ENCODE measurements at regions not wholly inside any gene's neighbourhood (a gene's known extent, or its start where the extent isn't known, plus 50 kb on each side); places are given as distances from the start of the nearest gene placed in this dataset.
A peak's percentile ranks its signal among the peaks of the same experiment; 100 is the strongest.

GRCh38 chr20:50374541-50375078, 135.6 kb upstream of the PTPN1 start:
- no peak for DNase-seq
- no peaks in the 10 kb centered on the region for H3K9me3 ChIP-seq
- no peak overlapping the region for H3K4me3 ChIP-seq
- no peaks in the 10 kb centered on the region for H3K36me3 ChIP-seq
- no peaks in the 10 kb centered on the region for H3K27me3 ChIP-seq

- Histone ChIP-seq H3K36me3 (no peaks in the 10 kb centered on the region), H3K9me3 (no peaks in the 10 kb centered on the region), H3K4me3 (no peak overlapping the region), H3K27me3 (no peaks in the 10 kb centered on the region)
- DNase-seq = no peak
Measured at GRCh38 chr20:50376179-50376887, 133.8 kb upstream of the PTPN1 start.

GRCh38 chr20:50376888-50377459, 133.2 kb upstream of the PTPN1 start:
- H3K4me3 ChIP-seq = no peak overlapping the region
- H3K27me3 ChIP-seq = no peaks in the 10 kb centered on the region
- no peaks in the 10 kb centered on the region for H3K9me3 ChIP-seq
- no peaks in the 10 kb centered on the region for H3K36me3 ChIP-seq
- no peak for DNase-seq

- Histone ChIP-seq H3K27me3 (no peaks in the 10 kb centered on the region), H3K36me3 (no peaks in the 10 kb centered on the region), H3K9me3 (no peaks in the 10 kb centered on the region), H3K4me3 (no peak overlapping the region)
- DNase-seq = no peak
Measured at GRCh38 chr20:50378170-50379000, 131.8 kb upstream of the PTPN1 start.

GRCh38 chr20:50379049-50379990, 130.9 kb upstream of the PTPN1 start:
- Histone ChIP-seq H3K4me3 (no peak overlapping the region), H3K36me3 (no peaks in the 10 kb centered on the region), H3K9me3 (no peaks in the 10 kb centered on the region), H3K27me3 (no peaks in the 10 kb centered on the region)
- DNase-seq = no peak

GRCh38 chr20:50379991-50380696, 130.0 kb upstream of the PTPN1 start:
- H3K27me3 ChIP-seq = no peaks in the 10 kb centered on the region
- DNase-seq = no peak
- H3K4me3 ChIP-seq = no peak overlapping the region
- no peaks in the 10 kb centered on the region for H3K9me3 ChIP-seq
- no peaks in the 10 kb centered on the region for H3K36me3 ChIP-seq

GRCh38 chr20:50380697-50381040, 129.5 kb upstream of the PTPN1 start:
- no peaks in the 10 kb centered on the region for H3K27me3 ChIP-seq
- H3K36me3 ChIP-seq = no peaks in the 10 kb centered on the region
- DNase-seq = peak; percentile 57
- H3K4me3 ChIP-seq = no peak overlapping the region
- no peaks in the 10 kb centered on the region for H3K9me3 ChIP-seq

- Histone ChIP-seq H3K36me3 (no peaks in the 10 kb centered on the region), H3K9me3 (no peaks in the 10 kb centered on the region), H3K4me3 (no peak overlapping the region), H3K27me3 (no peaks in the 10 kb centered on the region)
- DNase-seq = no peak
Measured at GRCh38 chr20:50381075-50381732, 129.0 kb upstream of the PTPN1 start.

GRCh38 chr20:50381771-50382593, 128.2 kb upstream of the PTPN1 start:
- Histone ChIP-seq H3K36me3 (no peaks in the 10 kb centered on the region), H3K27me3 (no peaks in the 10 kb centered on the region), H3K4me3 (no peak overlapping the region), H3K9me3 (no peaks in the 10 kb centered on the region)
- no peak for DNase-seq

GRCh38 chr20:50385733-50386640, 124.2 kb upstream of the PTPN1 start:
- Histone ChIP-seq H3K9me3 (no peaks in the 10 kb centered on the region), H3K36me3 (no peaks in the 10 kb centered on the region), H3K4me3 (no peak overlapping the region), H3K27me3 (no peaks in the 10 kb centered on the region)
- DNase-seq = no peak

- Histone ChIP-seq H3K27me3 (no peaks in the 10 kb centered on the region), H3K36me3 (no peaks in the 10 kb centered on the region), H3K4me3 (no peak overlapping the region), H3K9me3 (no peaks in the 10 kb centered on the region)
- DNase-seq = no peak
Measured at GRCh38 chr20:50386641-50386960, 123.6 kb upstream of the PTPN1 start.

- no peak for DNase-seq
- H3K27me3 ChIP-seq = no peaks in the 10 kb centered on the region
- no peaks in the 10 kb centered on the region for H3K36me3 ChIP-seq
- H3K9me3 ChIP-seq = no peaks in the 10 kb centered on the region
- no peak overlapping the region for H3K4me3 ChIP-seq
Measured at GRCh38 chr20:50387218-50387995, 122.8 kb upstream of the PTPN1 start.

GRCh38 chr20:50387996-50388332, 122.2 kb upstream of the PTPN1 start:
- no peak overlapping the region for H3K4me3 ChIP-seq

More at GRCh38 chr20:50387996-50388332, 122.2 kb upstream of the PTPN1 start:
- no peaks in the 10 kb centered on the region for H3K27me3 ChIP-seq
- no peaks in the 10 kb centered on the region for H3K9me3 ChIP-seq
- no peaks in the 10 kb centered on the region for H3K36me3 ChIP-seq
- peak; percentile 55 for DNase-seq
